ENCODE measurements at regions not wholly inside any gene's neighbourhood (a gene's known extent, or its start where the extent isn't known, plus 50 kb on each side); places are given as distances from the start of the nearest gene placed in this dataset.
"Not testable (repeated sequence)": the region's sequence is repeated elsewhere in the genome, so short reads cannot be mapped to it uniquely, and the experiment has no call there.

DNA sequence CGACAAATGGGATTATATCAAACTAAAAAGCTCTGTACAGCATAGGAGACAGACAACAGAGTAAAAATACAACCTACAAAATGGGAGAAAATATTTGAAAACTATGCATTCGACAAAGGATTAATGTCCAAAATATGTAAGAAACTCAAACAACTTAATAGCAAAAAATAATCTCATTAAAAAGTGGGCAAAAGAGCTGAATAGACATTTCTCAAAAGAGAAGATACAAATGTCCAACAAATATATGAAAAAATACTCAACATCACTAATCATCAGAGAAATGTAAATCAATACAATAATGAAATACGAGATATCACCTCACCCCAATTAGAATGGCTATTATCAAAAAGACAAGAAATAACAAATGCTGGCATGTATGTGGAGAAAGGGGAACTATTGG is 272.9 kb downstream of the KLHL13 start:
- Mint-ChIP-seq H3K36me3 (no peaks in the 10 kb centered on the region), H3K27me3 (no peaks in the 10 kb centered on the region)

DNA sequence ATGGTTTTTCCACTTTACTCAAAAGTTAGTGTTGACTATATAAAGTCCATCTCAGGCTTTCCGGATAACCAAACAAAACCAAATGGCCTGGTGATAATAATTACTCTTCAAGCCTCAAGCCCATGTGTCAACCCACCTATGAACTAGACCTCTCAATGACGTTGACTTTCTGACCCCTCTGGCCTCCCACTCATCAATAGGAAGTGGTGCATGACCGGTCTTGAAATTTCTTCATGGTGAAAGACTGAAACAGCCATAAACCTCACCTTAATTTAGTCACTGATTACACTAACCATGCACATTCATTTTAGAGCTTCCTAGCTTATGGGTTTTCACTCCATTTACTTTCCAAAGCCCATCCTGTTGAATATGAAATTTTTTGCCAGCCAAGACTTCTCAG is 276.0 kb downstream of the KLHL13 start:
- H3K27me3 Mint-ChIP-seq, result no peaks in the 10 kb centered on the region
- no peak overlapping the region for H3K4me3 Mint-ChIP-seq
- H3K27ac Mint-ChIP-seq, result no peak overlapping the region
- H3K4me1 Mint-ChIP-seq, result no peaks in the 10 kb centered on the region
- H3K36me3 Mint-ChIP-seq, result no peaks in the 10 kb centered on the region
- H3K9me3 Mint-ChIP-seq, result peaks cover 3% of the 10 kb centered on the region
- ATAC-seq, result no peak

More for the DNA sequence above, 272.9 kb downstream of the KLHL13 start:
- H3K4me1 Mint-ChIP-seq, result no peaks in the 10 kb centered on the region
- H3K4me3 Mint-ChIP-seq, result no peak overlapping the region
- ATAC-seq, result no peak
- no peak overlapping the region for H3K27ac Mint-ChIP-seq
- H3K9me3 Mint-ChIP-seq, result peaks cover 3% of the 10 kb centered on the region

DNA sequence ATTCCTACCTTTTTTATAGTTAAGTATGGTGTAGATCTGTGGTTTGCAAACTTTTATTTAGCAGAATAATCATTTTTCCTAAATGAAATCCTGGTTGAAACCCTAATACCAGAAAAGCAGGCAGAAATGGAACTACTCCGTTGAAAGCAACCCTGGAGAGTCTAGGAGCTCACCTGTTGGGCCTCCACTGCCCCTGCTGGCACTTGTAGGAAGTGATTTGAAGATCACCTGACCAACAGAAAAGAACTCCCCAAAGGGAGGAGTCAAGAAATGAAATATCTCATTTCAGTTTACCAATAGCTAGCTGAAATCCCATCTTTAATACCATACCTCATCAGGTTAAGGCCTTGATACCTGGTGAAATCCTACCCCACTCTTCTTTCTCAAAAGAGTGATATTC is 277.1 kb downstream of the KLHL13 start:
- no peak overlapping the region for H3K4me3 Mint-ChIP-seq
- no peaks in the 10 kb centered on the region for H3K36me3 Mint-ChIP-seq
- H3K4me1 Mint-ChIP-seq, result no peaks in the 10 kb centered on the region
- no peaks in the 10 kb centered on the region for H3K27me3 Mint-ChIP-seq
- peaks cover 3% of the 10 kb centered on the region for H3K9me3 Mint-ChIP-seq
- no peak for ATAC-seq
- H3K27ac Mint-ChIP-seq, result no peak overlapping the region

GRCh38 chrX:117838581-117839331 is 277.9 kb downstream of the KLHL13 start:
- no peak overlapping the region for H3K4me3 Mint-ChIP-seq
- H3K27ac Mint-ChIP-seq, result no peak overlapping the region
- no peaks in the 10 kb centered on the region for H3K27me3 Mint-ChIP-seq
- no peaks in the 10 kb centered on the region for H3K4me1 Mint-ChIP-seq
- ATAC-seq, result no peak
- peaks cover 5% of the 10 kb centered on the region for H3K9me3 Mint-ChIP-seq
- no peaks in the 10 kb centered on the region for H3K36me3 Mint-ChIP-seq

- no peak for ATAC-seq
- no peaks in the 10 kb centered on the region for H3K27me3 Mint-ChIP-seq
- no peaks in the 10 kb centered on the region for H3K4me1 Mint-ChIP-seq
- H3K36me3 Mint-ChIP-seq, result no peaks in the 10 kb centered on the region
- peaks cover 5% of the 10 kb centered on the region for H3K9me3 Mint-ChIP-seq
- H3K27ac Mint-ChIP-seq, result no peak overlapping the region
- H3K4me3 Mint-ChIP-seq, result no peak overlapping the region
Measured at GRCh38 chrX:117835034-117835433, 281.6 kb downstream of the KLHL13 start.

DNA sequence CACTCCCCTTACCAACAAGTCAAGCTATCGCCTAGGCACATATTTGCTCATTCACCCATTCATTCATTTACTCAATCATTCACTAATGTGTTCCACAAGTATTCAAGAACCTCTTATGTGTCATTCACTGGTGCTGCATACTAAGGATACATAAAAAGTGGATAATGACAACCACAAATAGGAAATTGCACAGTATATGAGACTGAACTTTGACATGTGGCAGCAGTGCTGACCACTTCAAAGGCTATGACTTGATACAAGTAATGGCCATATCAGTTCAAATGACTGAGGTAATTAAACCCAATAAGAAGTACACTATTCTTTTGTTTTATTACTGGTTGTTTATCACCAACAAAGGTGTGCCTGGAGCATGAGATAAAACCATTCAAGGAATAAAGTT is 282.5 kb downstream of the KLHL13 start:
- ATAC-seq, result no peak
- no peaks in the 10 kb centered on the region for H3K27me3 Mint-ChIP-seq
- H3K36me3 Mint-ChIP-seq, result no peaks in the 10 kb centered on the region
- H3K9me3 Mint-ChIP-seq, result peaks cover 5% of the 10 kb centered on the region
- no peaks in the 10 kb centered on the region for H3K4me1 Mint-ChIP-seq
- no peak overlapping the region for H3K27ac Mint-ChIP-seq
- H3K4me3 Mint-ChIP-seq, result no peak overlapping the region

- not testable (repeated sequence) for H3K27ac Mint-ChIP-seq, H3K36me3 Mint-ChIP-seq, H3K9me3 Mint-ChIP-seq, H3K4me3 Mint-ChIP-seq, H3K27me3 Mint-ChIP-seq, ATAC-seq, H3K4me1 Mint-ChIP-seq
Measured at GRCh38 chrX:117821472-117821871, 295.1 kb downstream of the KLHL13 start.

- no peaks in the 10 kb centered on the region for H3K27me3 Mint-ChIP-seq
- no peaks in the 10 kb centered on the region for H3K4me1 Mint-ChIP-seq
- H3K27ac Mint-ChIP-seq, result no peak overlapping the region
- peaks cover 3% of the 10 kb centered on the region for H3K9me3 Mint-ChIP-seq
- no peaks in the 10 kb centered on the region for H3K36me3 Mint-ChIP-seq
- H3K4me3 Mint-ChIP-seq, result no peak overlapping the region
- no peak for ATAC-seq
Measured at GRCh38 chrX:117808426-117808825, 308.2 kb downstream of the KLHL13 start.

DNA sequence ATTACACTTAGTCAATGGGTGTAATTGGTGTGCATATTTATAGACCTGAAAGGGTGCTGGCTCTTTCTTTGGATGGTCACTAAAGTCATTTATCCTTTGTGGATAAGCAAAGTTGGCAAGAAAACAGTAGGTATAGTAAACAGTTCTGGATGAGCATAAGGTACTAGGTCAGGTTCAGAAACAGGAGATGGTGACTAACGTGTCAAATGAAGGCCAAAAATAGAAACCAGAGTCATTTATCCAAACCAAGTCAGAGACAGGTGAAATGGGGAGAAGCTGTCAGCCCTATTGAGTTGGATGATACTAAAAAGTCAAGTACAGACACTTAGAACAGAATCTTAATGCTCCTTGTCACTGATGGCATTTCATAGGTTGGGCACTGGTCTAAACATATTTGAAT is 313.1 kb downstream of the KLHL13 start:
- H3K36me3 Mint-ChIP-seq, result no peaks in the 10 kb centered on the region
- ATAC-seq, result no peak
- H3K27me3 Mint-ChIP-seq, result no peaks in the 10 kb centered on the region
- no peak overlapping the region for H3K27ac Mint-ChIP-seq
- no peaks in the 10 kb centered on the region for H3K9me3 Mint-ChIP-seq
- H3K4me3 Mint-ChIP-seq, result no peak overlapping the region
- no peaks in the 10 kb centered on the region for H3K4me1 Mint-ChIP-seq

GRCh38 chrX:117788339-117788738 is 328.3 kb downstream of the KLHL13 start:
- no peak for ATAC-seq
- Mint-ChIP-seq H3K27ac (no peak overlapping the region), H3K27me3 (no peaks in the 10 kb centered on the region), H3K9me3 (no peaks in the 10 kb centered on the region), H3K4me3 (no peak overlapping the region), H3K4me1 (no peaks in the 10 kb centered on the region), H3K36me3 (no peaks in the 10 kb centered on the region)

- H3K4me3 Mint-ChIP-seq, result no peak overlapping the region
- ATAC-seq, result no peak
- no peak overlapping the region for H3K27ac Mint-ChIP-seq
Measured at GRCh38 chrX:117771384-117771783, 345.2 kb downstream of the KLHL13 start.

DNA sequence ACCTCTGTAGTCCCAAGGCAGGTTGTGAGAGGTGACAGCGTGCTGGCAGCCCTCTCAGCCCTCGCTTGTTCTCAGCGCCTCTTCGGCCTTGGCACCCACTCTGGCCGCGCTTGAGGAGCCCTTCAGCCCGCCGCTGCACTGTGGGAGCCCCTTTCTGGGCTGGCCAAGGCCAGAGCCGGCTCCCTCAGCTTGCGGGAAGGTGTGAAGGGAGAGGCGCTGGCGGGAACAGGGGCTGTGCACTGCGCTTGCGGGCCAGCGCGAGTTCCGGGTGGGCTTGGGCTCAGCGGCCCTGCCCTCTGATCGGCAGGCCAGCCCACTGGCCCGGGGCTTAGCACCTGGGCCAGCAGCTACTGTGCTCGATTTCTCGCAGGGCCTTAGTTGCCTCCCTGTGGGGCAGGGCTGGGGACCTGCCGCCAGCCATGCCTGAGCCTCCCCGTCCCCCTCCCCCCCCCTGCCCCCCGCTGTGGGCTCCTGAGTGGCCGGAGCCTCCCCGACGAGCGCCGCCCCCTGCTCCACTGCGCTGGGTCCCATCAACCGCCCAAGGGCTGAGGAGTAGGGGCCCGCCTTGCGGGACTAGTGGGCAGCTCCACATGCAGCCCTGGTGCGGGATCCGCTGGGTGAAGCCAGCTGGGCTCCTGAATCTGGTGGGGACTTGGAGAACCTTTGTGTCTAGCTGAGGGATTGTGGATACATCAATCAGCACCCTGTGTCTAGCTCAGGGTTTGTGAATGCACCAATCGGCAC is 347.6 kb downstream of the KLHL13 start:
- Mint-ChIP-seq H3K27me3 (no peaks in the 10 kb centered on the region), H3K27ac (no peak overlapping the region), H3K36me3 (no peaks in the 10 kb centered on the region), H3K4me3 (no peak overlapping the region), H3K4me1 (no peaks in the 10 kb centered on the region), H3K9me3 (no peaks in the 10 kb centered on the region)
- ATAC-seq, result no peak

More at GRCh38 chrX:117771384-117771783, 345.2 kb downstream of the KLHL13 start:
- Mint-ChIP-seq H3K9me3 (no peaks in the 10 kb centered on the region), H3K36me3 (no peaks in the 10 kb centered on the region), H3K27me3 (no peaks in the 10 kb centered on the region), H3K4me1 (no peaks in the 10 kb centered on the region)

DNA sequence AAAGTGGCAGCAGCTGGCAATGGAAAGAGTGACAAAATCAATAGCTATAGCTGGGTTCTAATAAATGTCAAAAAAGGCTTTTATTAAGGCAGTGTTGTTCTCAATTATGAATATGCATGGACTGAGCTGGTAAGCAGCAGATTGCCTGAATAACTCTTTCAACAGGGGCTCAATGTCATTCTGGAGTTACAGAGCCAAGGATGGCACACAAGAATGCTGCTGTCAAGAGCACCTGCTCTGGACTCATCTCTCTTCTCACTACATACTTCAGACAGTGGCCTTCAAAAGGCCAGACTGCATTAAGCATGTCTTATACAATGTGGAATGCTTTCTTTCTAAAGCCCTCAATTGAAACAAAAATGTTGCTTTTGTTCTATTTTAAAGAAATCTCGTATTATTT is 351.4 kb downstream of the KLHL13 start:
- no peak overlapping the region for H3K27ac Mint-ChIP-seq
- H3K4me1 Mint-ChIP-seq, result no peaks in the 10 kb centered on the region
- ATAC-seq, result no peak
- H3K9me3 Mint-ChIP-seq, result no peaks in the 10 kb centered on the region
- H3K27me3 Mint-ChIP-seq, result no peaks in the 10 kb centered on the region
- H3K36me3 Mint-ChIP-seq, result no peaks in the 10 kb centered on the region
- no peak overlapping the region for H3K4me3 Mint-ChIP-seq

DNA sequence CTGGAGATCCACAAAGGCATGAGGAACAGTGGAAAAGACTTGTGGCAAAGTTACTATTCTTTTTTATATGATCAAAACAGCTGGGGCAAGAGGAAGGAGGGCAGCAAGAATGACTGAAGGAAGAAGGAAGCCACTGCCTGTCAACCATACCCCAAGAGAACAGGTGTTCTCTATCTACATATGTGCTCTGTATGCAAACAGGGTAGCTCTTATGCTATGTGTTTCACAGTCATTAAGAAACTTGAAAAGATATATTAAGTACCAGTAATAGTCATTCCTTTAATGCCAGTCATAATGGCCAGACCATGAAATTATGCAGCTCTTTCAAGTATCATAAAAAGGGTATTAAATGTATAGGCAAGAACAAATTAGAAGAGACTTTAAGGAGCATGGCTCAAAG is 363.9 kb downstream of the KLHL13 start:
- no peak overlapping the region for H3K27ac Mint-ChIP-seq
- H3K4me1 Mint-ChIP-seq, result no peaks in the 10 kb centered on the region
- no peaks in the 10 kb centered on the region for H3K27me3 Mint-ChIP-seq
- ATAC-seq, result no peak
- no peaks in the 10 kb centered on the region for H3K9me3 Mint-ChIP-seq
- H3K36me3 Mint-ChIP-seq, result no peaks in the 10 kb centered on the region
- no peak overlapping the region for H3K4me3 Mint-ChIP-seq

DNA sequence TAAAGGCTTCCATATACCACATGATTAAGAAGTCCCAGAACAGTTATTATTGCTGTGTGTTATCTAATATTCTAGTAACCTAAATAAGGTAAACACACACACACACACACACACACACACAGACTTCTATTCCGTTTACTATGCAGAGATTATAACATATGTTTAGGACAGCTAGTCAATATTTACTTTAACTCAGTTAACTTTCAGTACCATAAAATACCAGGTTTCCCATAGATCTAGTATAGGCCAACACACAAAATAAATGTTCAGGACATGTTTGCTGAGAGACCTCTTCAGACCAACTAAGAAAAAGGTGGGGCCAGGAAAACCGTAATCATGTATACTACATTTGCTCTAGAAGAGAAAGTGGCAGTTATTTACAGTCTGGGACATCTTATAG is 365.5 kb downstream of the KLHL13 start:
- ATAC-seq, result no peak
- no peaks in the 10 kb centered on the region for H3K36me3 Mint-ChIP-seq

GRCh38 chrX:117744958-117745357 is 371.7 kb downstream of the KLHL13 start:
- no peak for ATAC-seq
- Mint-ChIP-seq H3K27me3 (no peaks in the 10 kb centered on the region), H3K9me3 (peaks cover 5% of the 10 kb centered on the region), H3K4me1 (no peaks in the 10 kb centered on the region), H3K27ac (no peak overlapping the region), H3K36me3 (no peaks in the 10 kb centered on the region), H3K4me3 (no peak overlapping the region)

More for the DNA sequence above, 365.5 kb downstream of the KLHL13 start:
- no peak overlapping the region for H3K27ac Mint-ChIP-seq
- no peaks in the 10 kb centered on the region for H3K4me1 Mint-ChIP-seq
- no peaks in the 10 kb centered on the region for H3K27me3 Mint-ChIP-seq
- no peak overlapping the region for H3K4me3 Mint-ChIP-seq
- no peaks in the 10 kb centered on the region for H3K9me3 Mint-ChIP-seq

Data from stimulated activated memory B cell treated with anti-CD40 and anti-IgM and Interleukin-4, amounts not matched to agents 10 μg/mL and 1 μg/mL and 100 μg/mL, for 72 hours (primary cell).